GM18858 (cell line): ENCODE measurements at regions not wholly inside any gene's neighbourhood (a gene's known extent, or its start where the extent isn't known, plus 50 kb on each side); places are given as distances from the start of the nearest gene placed in this dataset.

Experiments used
- ATAC-seq: cut with Tn5 transposase; IDR thresholded peaks from one replicate; pipeline ENCODE4 v1.9.1; 2021; ENCODE audit not compliant: unreplicated experiment

DNA sequence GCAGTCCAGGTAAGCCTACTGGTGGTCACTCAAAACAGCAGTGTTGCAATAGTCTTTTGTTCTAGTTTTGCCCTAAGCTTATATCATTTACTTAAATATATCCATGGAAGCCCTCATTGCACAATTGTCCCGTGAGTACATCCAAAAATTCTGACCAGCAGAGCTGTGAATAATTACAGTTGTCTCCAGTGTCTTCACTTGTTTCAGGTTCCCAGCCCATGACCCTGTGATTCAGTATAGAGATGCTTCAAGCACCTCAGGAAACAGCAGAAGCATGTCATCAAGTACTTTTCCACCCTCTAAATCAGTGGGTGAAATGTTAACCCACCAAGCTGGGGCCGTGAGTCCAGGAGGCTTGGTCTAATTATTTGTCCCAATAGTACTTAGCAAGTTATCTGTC lies 214.9 kb upstream of the RPS6KA3 start:
- ATAC-seq: no peak

DNA sequence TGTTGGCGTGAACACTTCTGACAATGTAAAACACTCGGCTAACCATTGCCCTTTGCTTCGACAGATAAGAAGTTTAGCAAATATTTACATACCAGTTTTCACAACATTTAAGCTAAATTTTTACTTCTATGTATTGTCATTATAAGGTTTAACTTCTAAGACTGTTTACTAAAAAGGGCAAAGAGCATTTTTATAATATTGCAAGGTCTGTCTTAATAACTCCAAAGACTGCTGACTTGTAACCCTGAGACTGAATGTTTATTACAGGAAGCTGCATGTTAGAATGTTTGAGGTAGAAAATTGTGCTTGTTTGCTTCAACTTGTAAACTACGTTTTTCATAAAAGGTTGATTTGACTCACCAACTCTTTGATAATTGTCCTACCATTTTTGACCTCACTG lies 213.2 kb upstream of the RPS6KA3 start:
- ATAC-seq: no peak

DNA sequence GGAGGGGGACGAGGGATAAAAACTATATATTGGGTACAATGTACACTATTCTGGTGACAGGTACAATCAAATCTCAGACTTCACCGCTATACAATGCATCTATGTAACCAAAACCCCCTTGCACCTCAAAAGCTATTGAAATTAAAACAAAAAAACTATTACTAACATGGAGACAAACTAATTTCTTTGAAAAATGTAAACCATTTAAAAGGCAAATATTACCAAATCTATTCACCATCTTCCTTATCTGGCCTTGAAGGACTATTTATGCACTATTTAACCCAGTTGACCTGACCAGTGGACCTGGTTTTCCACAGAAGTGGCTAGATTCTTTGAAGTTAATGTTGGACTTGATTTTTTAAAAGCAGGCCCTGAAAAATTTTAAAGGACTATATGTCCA lies 212.3 kb upstream of the RPS6KA3 start:
- no peak for ATAC-seq

DNA sequence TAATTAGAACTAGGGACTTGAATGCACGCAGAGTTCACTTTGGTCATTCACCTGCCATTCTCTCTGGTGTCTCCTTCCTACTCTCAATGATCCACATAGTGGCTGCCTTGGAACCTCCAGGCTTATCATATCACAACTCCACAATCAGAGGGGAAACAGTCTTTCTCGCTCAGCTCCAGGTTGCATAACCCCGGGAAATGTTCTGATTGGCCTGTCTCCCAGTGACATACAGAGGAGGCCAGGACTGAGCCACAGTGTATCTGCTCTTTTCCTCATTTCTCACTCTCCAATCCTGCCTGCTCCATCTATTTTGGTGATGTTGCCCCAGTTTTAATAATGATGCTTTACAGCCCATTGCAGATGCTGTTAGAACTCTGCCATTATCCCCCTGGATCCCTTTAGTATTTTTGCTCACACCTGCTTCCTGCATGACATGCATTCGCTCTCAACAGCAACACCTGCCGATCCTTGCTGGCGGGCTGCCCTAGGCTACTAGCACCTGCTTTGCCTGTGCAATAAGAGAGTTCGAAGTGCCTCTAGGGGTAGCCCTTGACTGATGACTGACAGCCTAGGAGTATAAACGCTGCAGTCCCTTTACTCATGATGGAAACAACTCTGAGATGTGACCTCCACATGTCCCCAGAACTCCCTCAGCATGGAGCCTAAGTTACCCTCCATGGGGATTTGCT lies 211.3 kb upstream of the RPS6KA3 start:
- no peak for ATAC-seq

DNA sequence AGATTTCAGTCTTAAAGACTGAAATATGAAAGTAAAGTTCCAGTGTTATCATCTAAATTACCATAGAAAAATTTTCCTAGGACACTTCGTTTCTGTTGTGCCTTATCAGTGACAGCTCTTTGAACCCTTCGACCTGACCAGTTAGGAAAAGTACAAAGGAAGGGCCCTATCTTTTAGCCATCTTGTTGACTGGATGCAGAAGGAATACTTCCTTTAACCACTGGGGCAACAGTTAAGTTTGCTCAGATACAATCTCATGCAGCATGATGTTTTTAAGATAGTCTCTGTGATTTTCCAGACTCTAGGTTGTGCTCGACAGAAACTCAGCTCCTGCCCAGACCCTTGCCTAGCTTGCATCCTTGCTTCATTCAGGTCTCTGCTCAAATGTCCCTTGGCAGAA lies 210.5 kb upstream of the RPS6KA3 start:
- ATAC-seq: no peak

DNA sequence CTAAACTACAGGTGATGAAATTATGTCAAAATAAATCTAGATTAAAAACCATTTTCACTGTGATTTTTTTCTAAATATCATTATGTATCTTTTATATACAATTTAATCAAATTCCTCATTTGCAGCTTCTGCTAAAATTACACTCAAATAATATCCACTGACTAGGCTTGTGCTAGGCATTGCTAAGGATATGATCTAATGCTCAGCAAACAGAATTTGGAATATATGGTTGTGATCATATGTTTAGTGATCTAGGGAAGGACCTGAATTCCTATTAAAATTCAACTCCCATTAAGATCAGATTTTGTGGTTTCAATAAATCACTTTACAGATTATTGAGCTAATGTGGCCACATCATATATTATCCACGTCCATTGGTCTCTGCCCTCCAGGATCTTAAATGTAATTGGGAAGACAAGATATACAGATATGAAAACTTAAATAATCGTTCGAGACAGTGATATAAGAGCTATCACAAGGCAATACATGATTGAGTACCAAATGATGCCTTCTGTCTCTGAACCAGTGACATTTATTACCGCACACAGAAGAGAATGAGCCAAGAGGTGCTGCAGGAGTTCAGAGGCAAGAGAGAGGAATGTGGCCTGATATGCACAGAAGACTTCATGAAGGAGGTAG lies 206.0 kb upstream of the RPS6KA3 start:
- no peak for ATAC-seq

DNA sequence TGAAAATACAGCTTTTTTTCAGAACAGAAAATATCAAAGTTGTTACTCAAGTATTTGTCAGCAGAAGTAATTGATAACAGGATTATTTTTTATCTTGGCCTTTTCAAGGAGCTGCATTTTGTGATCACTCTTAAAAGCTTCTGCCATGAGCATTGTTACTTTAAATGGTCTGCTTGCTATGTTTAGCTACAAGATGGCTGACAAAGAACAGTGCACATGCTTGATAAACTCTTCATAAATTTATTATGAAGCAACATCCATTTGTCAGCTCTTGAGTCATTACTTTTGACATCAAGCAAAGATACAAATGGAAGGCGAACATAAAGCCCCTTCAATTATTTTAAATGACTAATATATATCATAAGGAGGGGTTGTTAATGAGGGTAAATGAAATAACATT lies 205.4 kb upstream of the RPS6KA3 start:
- no peak for ATAC-seq

DNA sequence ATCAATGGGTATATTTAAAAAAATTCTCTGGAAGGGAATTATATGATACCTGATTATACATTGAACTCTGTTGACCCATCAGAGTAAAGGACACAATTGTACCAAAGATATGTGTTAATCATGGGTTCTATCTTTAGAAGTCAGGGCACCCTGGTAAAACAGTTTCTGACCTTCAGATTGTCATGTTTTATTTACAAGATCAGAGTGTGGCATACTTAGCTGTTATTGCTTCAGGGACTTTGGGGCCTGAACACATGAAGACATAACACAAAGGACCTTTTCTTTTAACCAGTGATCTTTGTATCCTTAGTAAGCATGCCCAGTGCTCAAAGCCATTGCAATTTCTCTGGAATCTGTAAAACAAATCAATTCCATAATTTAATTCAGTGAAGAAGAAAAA lies 204.8 kb upstream of the RPS6KA3 start:
- ATAC-seq: no peak

DNA sequence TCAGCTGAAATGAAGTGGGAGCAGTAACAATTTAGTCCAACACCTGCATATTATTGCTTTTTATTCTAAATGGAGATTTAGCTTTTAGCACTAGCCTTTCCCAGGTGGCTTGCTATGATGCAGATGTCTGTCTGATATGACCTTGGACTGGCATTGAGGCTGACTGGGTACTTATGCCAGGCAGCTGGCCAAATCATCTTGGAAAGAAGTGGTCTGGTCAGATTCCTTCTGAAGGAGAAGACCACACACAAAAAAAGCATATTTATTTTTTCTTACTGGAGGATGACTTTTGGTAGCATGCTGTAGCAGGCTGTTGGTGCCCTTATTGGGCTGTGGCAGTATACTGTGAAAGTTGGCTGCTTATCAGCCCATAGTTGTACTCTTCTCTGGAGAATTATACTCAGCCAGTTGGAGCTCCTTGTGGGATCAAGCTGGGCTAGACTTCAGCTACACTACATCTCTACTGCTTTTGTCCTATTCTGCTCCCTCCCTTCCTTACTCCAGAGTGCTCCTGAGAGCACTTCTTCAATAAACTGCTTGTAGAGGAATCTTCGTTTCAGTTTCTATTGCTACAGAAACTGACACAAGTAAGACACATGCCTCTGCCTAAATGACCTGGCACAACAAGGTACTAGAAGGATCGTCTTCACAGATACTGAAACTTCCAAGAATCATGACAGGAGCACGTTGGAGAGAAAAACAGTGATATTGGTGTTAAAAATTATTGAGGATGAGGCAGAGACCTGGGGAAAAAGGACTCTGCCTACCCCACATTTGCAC lies 196.8 kb upstream of the RPS6KA3 start:
- ATAC-seq: peak; percentile 58

DNA sequence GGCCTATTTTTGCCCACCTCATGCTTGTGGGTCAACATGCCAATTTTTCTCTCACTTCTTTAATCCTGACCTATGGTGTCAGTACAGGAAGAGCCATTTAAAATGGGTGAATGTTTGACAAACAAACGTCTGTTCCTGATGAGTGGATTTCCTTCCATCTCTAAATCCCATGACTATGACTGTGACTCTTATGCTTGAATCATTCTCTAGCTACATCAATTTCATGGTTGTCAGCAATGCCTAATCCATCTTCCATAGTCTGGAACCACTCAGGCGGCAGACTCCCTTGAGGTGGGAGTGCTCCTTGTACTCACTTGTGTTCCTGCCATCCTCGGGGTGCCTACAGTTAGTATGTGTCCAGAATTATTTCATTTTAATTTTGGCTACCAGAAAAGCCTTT lies 194.9 kb upstream of the RPS6KA3 start:
- no peak for ATAC-seq

DNA sequence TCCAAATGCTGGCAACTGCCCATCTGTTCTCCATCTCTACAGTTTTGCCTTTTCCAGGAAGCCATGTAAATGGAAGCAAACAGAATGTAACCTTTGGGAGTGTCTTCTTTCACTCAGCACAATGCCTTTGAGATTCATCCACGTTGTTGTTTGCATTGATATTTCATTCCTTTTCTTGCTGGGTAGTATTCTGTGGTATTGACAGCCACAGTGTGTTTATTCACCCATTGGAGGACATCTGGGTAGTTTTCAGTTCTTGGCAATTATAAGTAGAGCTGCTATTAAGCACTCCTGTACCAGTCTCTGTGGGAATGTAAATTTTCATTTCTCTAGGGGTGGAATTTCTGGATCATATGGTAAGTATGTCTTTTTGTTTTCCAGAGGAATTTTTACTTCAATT lies 194.3 kb upstream of the RPS6KA3 start:
- no peak for ATAC-seq

DNA sequence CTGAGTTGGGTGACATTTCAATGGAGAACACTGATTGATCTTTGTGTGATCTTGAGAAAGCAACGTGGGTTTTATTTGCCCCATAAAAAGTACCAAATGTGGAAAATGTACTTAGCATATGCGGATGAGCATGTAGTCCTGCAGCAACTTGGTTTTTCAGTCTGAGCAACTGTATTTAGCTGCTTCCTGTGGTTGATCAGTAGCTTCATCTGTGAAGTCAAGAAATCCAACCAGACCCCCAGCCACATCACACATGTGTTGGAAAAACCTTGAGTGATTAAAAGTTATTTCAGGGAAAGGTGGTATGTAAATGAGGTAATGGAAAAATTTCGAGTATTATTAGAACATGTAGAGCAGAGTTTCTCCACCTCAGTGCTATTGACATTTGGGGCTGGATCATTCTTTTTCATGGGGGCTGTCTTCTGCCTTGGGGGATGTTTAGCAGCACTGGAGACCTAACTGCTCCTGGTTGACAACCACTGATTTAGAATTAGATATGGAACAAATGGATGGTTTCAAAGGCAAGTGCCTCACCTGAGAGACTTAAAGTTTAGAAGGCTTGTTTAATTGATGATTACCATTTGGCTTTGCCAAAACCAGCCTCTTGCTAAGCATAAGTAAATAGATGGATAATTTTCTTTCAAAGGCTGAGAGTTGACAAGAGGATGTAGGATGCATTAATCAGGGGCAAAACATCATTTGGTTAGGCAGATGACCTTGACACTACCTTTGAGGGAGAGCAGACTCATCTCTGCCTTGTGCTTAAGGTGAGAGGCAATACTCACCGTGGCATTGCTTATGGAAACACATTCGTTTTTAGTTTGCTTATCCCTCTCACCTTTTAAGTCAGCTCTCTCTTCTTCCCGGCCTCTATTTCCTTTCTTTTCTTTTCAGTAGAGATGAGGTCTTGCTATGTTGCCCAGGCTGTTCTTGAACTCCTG lies 193.0 kb upstream of the RPS6KA3 start:
- ATAC-seq: no peak

DNA sequence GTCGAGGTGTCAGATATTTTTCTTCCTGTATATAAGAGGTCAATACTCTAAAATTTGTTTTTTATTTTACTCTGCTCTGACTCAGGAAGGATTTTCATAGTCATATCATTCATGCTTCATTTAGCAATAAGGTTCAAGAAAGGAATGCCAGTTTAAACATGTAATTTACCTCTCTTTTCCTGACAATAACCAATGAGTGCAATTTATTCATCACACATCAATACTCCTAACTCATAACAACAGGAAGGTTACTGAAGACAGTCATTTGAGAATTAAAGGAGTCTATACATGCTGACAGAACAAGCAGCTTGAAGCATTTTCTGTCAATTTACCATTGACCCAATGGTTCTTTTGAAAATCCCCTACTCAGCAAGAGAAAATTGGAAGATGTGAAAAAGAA lies 190.3 kb upstream of the RPS6KA3 start:
- no peak for ATAC-seq

DNA sequence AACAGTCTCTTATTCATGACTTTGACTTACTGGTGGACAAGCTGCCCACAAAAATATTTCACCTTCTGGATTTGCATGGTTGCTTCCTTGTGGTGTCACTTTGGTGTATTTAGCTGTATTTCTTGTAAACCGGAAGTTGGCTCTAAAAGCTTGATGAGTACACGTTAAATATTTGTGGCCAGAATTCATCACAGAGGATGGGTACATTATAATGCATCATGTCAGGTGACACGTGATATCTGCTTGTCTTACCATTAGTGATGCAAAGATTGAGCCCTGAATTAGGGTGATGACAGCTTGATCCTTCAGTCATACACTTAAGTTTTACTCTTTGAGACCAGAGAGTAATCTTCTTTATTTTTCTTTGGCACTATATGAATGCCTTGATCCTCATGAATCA lies 188.3 kb upstream of the RPS6KA3 start:
- ATAC-seq: no peak

DNA sequence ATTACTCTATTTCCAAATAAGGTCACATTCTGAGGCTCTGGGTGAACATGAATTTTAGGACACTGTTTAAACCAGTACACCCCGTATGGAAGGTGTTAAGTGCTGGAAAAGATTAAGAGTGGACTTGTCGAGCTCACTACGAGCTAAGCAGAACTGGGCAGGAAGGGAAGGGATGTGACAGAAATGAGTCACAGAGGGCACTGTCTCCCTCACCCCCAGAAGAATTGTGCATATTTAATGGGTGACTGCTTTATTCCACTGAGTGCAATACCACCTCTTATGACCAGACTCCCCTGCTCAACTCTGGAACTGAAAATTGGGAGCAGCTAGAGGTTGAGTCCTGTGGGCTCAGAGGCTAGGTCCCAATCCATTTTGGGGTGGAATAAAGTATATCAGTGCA lies 187.4 kb upstream of the RPS6KA3 start:
- ATAC-seq: no peak

DNA sequence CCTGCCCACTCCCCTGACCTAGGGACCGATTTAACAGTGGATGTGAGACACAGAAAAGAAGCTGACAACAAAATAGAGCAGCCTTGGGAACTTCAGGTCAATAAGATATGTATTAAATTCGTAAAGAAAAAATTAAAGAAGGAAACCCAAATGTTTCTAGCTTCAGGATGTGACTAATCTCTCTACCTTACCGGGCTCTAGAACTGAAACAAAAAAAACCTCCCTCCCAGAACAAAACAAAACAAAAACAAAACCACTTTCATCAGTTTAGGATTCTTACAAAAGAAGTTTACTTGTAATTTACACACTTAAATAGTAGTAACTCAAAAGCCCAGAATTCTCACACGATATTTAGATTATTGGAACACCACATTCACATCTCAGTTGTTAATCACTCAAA lies 185.8 kb upstream of the RPS6KA3 start:
- no peak for ATAC-seq

DNA sequence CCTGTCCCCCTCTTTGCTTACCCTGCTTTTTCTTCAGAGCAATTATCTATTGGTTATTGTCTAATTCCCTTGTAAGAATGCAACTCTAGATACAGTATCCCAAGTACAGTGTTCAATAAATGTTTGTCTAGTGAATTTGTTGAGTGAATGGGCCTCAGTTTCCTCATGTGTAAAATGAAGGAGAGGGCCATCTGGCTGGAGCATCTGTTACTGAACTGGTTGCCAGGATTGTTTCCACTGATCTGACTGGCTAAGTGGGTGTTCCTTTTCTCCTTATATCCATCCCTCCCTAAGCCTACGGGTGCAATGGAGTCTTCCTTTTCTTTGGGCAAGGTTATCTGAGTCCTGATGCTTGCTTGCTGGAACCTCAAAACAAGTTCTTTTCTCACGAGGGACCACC lies 185.2 kb upstream of the RPS6KA3 start:
- no peak for ATAC-seq

DNA sequence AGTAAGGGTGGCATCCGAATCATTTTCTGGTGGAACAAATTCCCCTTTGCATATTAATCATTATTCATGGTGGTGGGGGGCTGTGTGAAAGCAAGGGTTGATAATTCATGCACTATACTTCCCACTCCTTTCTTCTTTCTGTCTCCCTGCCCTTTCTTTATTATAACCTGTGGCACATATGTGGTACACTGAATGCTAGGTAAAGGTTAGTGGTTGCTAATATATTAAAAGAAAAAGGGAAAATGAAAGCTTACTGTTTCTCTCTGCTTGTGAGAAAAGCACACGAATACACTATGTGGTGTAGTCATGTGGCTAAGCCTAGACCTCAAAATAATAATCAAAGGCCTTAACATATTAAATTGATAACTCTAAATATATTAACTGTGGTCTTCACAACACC lies 178.4 kb upstream of the RPS6KA3 start:
- ATAC-seq: no peak

DNA sequence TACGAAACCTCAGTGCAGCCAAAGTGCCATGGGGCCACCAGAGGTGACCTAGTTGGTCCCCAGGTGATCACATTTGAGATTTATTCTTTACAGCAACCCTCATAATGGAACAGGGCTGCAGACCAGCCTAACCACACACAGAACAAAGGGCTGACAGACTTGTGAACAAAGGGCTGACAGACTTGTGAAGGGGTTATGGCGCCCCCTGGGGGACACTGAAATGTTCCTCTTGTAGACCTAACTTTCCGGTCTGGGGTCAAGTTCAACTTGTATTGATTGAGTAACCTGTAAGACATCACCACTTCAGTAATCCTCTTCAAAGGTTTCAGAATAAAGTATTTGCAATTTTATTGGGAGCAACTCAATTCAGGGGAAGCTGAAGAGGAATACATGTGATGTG lies 175.9 kb upstream of the RPS6KA3 start:
- ATAC-seq: peak; percentile 63

DNA sequence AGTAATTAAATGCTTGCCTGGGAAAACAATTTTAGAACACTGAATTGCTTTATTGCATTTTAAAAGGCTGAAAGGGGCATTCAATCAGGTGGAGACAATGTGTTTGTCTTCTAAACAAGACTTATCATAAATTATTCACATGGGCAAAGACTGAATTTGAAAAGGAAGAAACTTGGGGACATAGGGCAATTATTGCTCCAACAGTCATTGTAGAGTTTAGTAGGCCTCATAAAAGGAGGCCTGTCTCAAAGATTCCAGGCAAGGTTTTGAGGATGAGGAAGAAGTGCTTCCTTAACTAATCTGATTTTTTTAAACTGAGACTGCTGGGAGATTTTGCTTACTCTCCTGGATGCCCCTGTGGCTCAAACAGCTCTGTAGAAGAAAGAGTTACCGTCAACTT lies 174.4 kb upstream of the RPS6KA3 start:
- no peak for ATAC-seq

DNA sequence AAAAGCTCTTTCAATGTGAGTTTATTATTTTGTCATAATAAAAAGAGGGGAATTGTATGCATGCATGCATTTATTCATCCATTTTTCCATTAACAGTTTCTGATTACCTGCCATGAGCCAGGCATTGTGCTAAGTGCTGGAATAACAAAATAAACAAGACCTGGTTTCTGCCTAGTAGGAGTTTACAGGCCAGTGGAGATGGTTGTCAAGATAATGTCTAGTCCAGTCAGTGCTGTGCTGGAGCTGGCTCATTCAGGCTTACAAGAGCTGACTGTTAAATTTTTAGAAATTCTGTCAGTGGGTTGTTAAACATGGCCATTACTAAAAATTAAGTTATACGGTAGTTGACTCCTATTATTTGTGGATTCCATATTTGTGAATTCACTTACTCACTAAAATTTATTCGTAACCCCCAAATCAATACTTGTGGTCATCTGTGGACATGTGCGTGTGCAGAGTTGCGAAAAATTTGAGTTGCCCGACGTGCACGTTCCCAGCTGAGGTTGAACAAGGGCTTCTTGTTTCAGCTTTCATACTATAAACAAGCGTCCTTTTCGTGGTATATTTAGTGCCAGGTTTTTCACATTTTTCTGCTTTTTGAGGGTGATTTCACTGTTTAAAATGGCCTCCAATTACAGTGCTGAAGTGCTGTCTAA lies 172.3 kb upstream of the RPS6KA3 start:
- ATAC-seq: no peak
